Testis (tissue), 2 donors: ENCODE measurements at regions not wholly inside any gene's neighbourhood (a gene's known extent, or its start where the extent isn't known, plus 50 kb on each side); places are given as distances from the start of the nearest gene placed in this dataset.

ENCODE experiments used
- POLR2A ChIP-seq: fragments of 450-650 bp; IDR thresholded peaks from one replicate; pipeline ENCODE4 v1.6.1; 2017; ENCODE audit warnings: antibody characterized with exemption, mild to moderate bottlenecking, moderate library complexity
- TF ChIP-seq, protein P1 (sequence below), 3 experiments: fragments of 450-650 bp in 2 of 3; fragments of 200-600 bp in 1 of 3; sonication (generic) in 1 of 3; IDR thresholded peaks; one replicate each; pipeline ENCODE4 v1.5.1; 2016 to 2019; ENCODE audit warnings: antibody characterized with exemption in 3 of 3, mild to moderate bottlenecking in 2 of 3, moderate library complexity in 1 of 3

DNA sequence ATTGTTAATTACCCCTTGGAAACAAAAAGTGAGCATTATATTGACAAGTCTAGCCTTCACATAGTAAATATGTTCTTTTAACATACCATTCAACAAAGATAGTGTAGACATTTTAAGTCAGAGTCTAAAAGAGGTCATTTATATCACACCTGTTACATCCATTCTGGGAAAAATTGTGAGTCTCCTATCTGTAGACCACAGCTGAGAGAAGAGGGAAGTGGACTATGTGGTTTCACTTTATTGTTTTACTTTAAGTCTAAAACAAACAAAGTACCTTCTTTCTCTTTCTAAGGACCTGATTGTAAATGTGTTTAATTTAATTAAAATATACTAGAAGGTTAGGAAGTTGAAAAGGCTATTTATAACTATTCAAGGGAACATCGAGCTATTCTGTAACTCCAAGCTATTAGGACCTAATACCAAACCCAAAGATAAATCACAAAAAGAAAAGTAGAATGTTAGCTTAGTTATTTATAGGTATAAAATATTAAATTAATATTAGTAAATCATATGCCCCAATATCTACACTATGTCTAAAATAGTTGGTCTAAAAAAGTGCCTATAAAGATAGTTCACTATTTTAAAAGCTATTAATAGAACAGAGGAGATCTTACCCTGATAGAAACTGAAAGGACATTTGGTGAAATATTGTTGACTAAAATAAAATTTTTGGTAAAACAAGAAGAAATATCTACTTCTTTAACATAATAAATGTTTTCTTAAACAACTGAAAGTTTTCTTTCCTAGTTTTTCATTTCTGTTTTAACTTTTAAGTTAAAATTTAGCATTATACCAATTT lies 134.9 kb downstream of the TMEM167A start:
- TF ChIP-seq, protein P1, sequence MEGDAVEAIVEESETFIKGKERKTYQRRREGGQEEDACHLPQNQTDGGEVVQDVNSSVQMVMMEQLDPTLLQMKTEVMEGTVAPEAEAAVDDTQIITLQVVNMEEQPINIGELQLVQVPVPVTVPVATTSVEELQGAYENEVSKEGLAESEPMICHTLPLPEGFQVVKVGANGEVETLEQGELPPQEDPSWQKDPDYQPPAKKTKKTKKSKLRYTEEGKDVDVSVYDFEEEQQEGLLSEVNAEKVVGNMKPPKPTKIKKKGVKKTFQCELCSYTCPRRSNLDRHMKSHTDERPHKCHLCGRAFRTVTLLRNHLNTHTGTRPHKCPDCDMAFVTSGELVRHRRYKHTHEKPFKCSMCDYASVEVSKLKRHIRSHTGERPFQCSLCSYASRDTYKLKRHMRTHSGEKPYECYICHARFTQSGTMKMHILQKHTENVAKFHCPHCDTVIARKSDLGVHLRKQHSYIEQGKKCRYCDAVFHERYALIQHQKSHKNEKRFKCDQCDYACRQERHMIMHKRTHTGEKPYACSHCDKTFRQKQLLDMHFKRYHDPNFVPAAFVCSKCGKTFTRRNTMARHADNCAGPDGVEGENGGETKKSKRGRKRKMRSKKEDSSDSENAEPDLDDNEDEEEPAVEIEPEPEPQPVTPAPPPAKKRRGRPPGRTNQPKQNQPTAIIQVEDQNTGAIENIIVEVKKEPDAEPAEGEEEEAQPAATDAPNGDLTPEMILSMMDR (IDR thresholded peaks at IDR 0.05), result no peak
- no peak for TF ChIP-seq POLR2A
